IMR-90 (cell line): ENCODE measurements at regions not wholly inside any gene's neighbourhood (a gene's known extent, or its start where the extent isn't known, plus 50 kb on each side); places are given as distances from the start of the nearest gene placed in this dataset.

Experiments used
- BHLHE40 ChIP-seq: fragments of 150-350 bp; IDR thresholded peaks from 2 replicates; pipeline ENCODE4 v1.6.1; 2016; ENCODE audit warnings: mild to moderate bottlenecking, low read depth, low read length
- CEBPB ChIP-seq: IDR thresholded peaks from 2 replicates; pipeline ENCODE4 v1.6.1; 2012; ENCODE audit warnings: low read depth, low read length, improper control_type of control experiment
- CHD1 ChIP-seq: IDR thresholded peaks from 2 replicates; pipeline ENCODE4 v1.6.1; 2012; ENCODE audit warnings: low read depth, low read length, improper control_type of control experiment
- CTCF ChIP-seq: conservative IDR thresholded peaks from 2 replicates; pipeline ENCODE4 v1.5.1; 2012; ENCODE audit warnings: mild to moderate bottlenecking, low read depth, low read length, improper control_type of control experiment
- FOS ChIP-seq: fragments of 150-350 bp; IDR thresholded peaks from 2 replicates; pipeline ENCODE4 v1.6.1; 2016; ENCODE audit warnings: low read depth, low read length
- MXI1 ChIP-seq: IDR thresholded peaks from 2 replicates; pipeline ENCODE4 v1.6.1; 2012; ENCODE audit warnings: low read depth, mild to moderate bottlenecking, low read length, moderate library complexity, borderline replicate concordance
- POLR2A ChIP-seq: IDR thresholded peaks from 2 replicates; pipeline ENCODE4 v1.6.1; 2012; ENCODE audit warnings: mild to moderate bottlenecking, low read depth, low read length
- RAD21 ChIP-seq: IDR thresholded peaks from 2 replicates; pipeline ENCODE4 v1.6.1; 2012; ENCODE audit warnings: low read length, improper control_type of control experiment
- SMC3 ChIP-seq: fragments of 150-350 bp; IDR thresholded peaks from 2 replicates; pipeline ENCODE4 v1.6.1; 2016; ENCODE audit warnings: low read depth, mild to moderate bottlenecking, antibody characterized with exemption, low read length, moderate library complexity
- USF2 ChIP-seq: fragments of 150-350 bp; IDR thresholded peaks from 2 replicates; pipeline ENCODE4 v1.6.1; 2017; ENCODE audit warnings: mild to moderate bottlenecking, antibody characterized with exemption, low read length, low read depth

GRCh38 chr16:64784635-64785034 lies 337.2 kb downstream of the CDH11 start:
- TF ChIP-seq CTCF (no peak), CEBPB (no peak), SMC3 (no peak), POLR2A (no peak), CHD1 (no peak), RAD21 (no peak), BHLHE40 (no peak), MXI1 (no peak), FOS (no peak), USF2 (no peak)
